OCI-LY1 (cell line): ENCODE measurements at regions not wholly inside any gene's neighbourhood (a gene's known extent, or its start where the extent isn't known, plus 50 kb on each side); places are given as distances from the start of the nearest gene placed in this dataset.

Experiments used
- H2AFZ ChIP-seq: fragments of 200-600 bp; sonication (generic), shearing (Covaris generic); 2 replicates; pipeline ENCODE4 v1.6.0; 2014; ENCODE audit warnings: antibody characterized with exemption, mild to moderate bottlenecking, low read length
- H3F3A ChIP-seq: fragments of 200-600 bp; sonication (generic), shearing (Covaris generic); 2 replicates; pipeline ENCODE4 v1.6.0; 2014; ENCODE audit warnings: mild to moderate bottlenecking, antibody characterized with exemption, low read length, moderate library complexity; ENCODE audit not compliant: insufficient read depth
- H3K27ac ChIP-seq: fragments of 200-600 bp; sonication (generic); 2 replicates; pipeline ENCODE4 v1.5.1; 2014; ENCODE audit warnings: low read length, mixed run types, mild to moderate bottlenecking, low read depth; ENCODE audit not compliant: poor library complexity, severe bottlenecking
- H3K27me3 ChIP-seq: fragments of 200-600 bp; sonication (generic); 2 replicates; pipeline ENCODE4 v1.6.0; 2014; ENCODE audit warnings: antibody characterized with exemption, mild to moderate bottlenecking, low read length, moderate library complexity; ENCODE audit not compliant: insufficient read depth
- H3K36me3 ChIP-seq: fragments of 200-600 bp; sonication (generic); 2 replicates; pipeline ENCODE4 v1.6.1; 2014; ENCODE audit warnings: mild to moderate bottlenecking, antibody characterized with exemption, low read length, moderate library complexity, mixed read lengths; ENCODE audit not compliant: insufficient read depth
- H3K4me1 ChIP-seq: fragments of 200-600 bp; sonication (generic); 2 replicates; pipeline ENCODE4 v1.5.1; 2014; ENCODE audit warnings: mild to moderate bottlenecking, low read length, moderate library complexity; ENCODE audit not compliant: insufficient read depth, severe bottlenecking
- H3K4me2 ChIP-seq: fragments of 200-600 bp; sonication (generic), shearing (Covaris generic); 2 replicates; pipeline ENCODE4 v1.6.1; 2014; ENCODE audit warnings: low read length
- H3K4me3 ChIP-seq: fragments of 200-600 bp; sonication (generic); 2 replicates; pipeline ENCODE4 v1.5.1; 2014; ENCODE audit warnings: low read length, low read depth, mild to moderate bottlenecking, mixed read lengths; ENCODE audit not compliant: poor library complexity, severe bottlenecking
- H3K79me2 ChIP-seq: fragments of 200-600 bp; shearing (Covaris generic); 2 replicates; pipeline ENCODE4 v1.6.1; 2016; ENCODE audit warnings: mixed run types, low read length, mixed read lengths; ENCODE audit not compliant: insufficient read depth
- H3K9ac ChIP-seq: fragments of 200-600 bp; sonication (generic), shearing (Covaris generic); 2 replicates; pipeline ENCODE4 v1.6.1; 2014; ENCODE audit warnings: mild to moderate bottlenecking, low read length, mixed read lengths
- H3K9me2 ChIP-seq: fragments of 200-600 bp; sonication (generic), shearing (Covaris generic); 2 replicates; pipeline ENCODE4 v1.6.1; 2014; ENCODE audit warnings: low read depth, mild to moderate bottlenecking, low read length, mixed read lengths
- H3K9me3 ChIP-seq: fragments of 200-600 bp; shearing (Covaris generic); 2 replicates; pipeline ENCODE4 v1.6.1; 2014; ENCODE audit warnings: low read length, mixed read lengths
- H4K20me1 ChIP-seq: fragments of 200-600 bp; sonication (generic), shearing (Covaris generic); 2 replicates; pipeline ENCODE4 v1.6.0; 2016; ENCODE audit warnings: mild to moderate bottlenecking, low read length; ENCODE audit not compliant: insufficient read depth
- EZH2 ChIP-seq: fragments of 200-600 bp; sonication (generic), shearing (Covaris generic); IDR thresholded peaks from 2 replicates; pipeline ENCODE4 v1.8.0; 2017; ENCODE audit warnings: borderline replicate concordance, mixed run types, mild to moderate bottlenecking, antibody characterized with exemption, low read length, moderate library complexity, mixed read lengths
- TF ChIP-seq, protein P1 (sequence below): fragments of 200-600 bp; sonication (generic), shearing (Covaris generic); IDR thresholded peaks from 2 replicates; pipeline ENCODE4 v1.5.1; 2017; ENCODE audit warnings: mild to moderate bottlenecking, antibody characterized with exemption, low read length, moderate library complexity, mixed read lengths

DNA sequence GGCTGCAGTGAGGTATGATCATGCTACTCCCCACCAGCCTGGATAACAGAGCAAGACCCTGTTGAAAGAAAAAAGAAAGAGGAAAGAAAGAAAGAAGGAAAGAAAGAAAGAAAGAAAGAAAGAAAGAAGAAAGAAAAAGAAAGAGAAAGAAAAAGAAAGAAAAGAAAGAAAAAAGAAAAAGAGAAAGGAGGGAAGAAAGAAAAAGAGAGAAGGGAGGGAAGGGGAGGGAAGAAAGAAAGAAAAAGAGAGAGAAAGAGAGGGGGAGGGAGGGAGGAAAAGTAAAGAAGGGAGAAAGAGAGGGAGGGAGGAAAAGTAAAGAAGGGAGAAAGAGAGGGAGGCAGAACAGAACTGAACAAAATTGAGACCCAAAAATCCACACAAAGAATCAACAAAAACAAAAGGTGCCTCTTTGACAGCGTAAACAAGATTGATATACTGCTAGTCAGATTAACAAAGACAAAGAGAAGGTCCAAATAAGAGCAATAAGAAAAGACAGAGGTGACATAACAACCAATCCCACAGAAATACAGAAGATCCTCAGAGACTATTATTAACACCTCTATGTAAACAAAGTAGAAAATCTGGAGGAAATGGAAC, 293.9 kb upstream of the AMIGO2 start:
- no peaks in the 10 kb centered on the region for H3K9me2 ChIP-seq
- H3F3A ChIP-seq: no peaks in the 10 kb centered on the region
- no peak overlapping the region for H3K4me3 ChIP-seq
- H3K4me2 ChIP-seq: no peak overlapping the region
- no peak overlapping the region for H3K9ac ChIP-seq
- no peaks in the 10 kb centered on the region for H3K36me3 ChIP-seq
- no peaks in the 10 kb centered on the region for H3K27me3 ChIP-seq
- no peaks in the 10 kb centered on the region; the same call in 1 of the 2 replicates for H3K9me3 ChIP-seq
- TF ChIP-seq, protein P1, sequence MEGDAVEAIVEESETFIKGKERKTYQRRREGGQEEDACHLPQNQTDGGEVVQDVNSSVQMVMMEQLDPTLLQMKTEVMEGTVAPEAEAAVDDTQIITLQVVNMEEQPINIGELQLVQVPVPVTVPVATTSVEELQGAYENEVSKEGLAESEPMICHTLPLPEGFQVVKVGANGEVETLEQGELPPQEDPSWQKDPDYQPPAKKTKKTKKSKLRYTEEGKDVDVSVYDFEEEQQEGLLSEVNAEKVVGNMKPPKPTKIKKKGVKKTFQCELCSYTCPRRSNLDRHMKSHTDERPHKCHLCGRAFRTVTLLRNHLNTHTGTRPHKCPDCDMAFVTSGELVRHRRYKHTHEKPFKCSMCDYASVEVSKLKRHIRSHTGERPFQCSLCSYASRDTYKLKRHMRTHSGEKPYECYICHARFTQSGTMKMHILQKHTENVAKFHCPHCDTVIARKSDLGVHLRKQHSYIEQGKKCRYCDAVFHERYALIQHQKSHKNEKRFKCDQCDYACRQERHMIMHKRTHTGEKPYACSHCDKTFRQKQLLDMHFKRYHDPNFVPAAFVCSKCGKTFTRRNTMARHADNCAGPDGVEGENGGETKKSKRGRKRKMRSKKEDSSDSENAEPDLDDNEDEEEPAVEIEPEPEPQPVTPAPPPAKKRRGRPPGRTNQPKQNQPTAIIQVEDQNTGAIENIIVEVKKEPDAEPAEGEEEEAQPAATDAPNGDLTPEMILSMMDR: no peak
- TF ChIP-seq EZH2: no peak
- no peaks in the 10 kb centered on the region for H4K20me1 ChIP-seq
- H2AFZ ChIP-seq: no peak overlapping the region
- H3K27ac ChIP-seq: no peak overlapping the region
- H3K4me1 ChIP-seq: peaks cover 20% of the 10 kb centered on the region
- H3K79me2 ChIP-seq: no peaks in the 10 kb centered on the region

DNA sequence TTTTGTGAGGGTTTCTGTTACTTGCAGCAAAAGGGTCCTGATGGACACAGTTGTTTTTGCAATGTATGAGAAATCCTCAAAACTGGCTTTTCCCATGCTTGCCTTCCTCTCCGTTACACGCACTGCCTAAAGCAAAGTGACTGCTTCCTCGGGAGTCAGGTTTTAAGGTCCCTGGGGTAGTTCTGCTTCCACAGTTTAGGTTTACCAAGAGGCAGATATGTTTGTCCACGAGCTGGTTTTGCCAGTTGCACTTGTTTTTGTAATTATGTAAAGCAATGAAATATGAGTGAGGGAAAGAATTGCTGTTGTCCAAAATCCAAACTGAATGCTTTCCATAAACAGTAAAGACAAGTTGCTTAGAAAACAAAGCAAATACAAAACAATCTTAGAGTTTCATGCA, 290.7 kb upstream of the AMIGO2 start:
- H3K4me1 ChIP-seq: peaks cover 17% of the 10 kb centered on the region
- no peaks in the 10 kb centered on the region for H3F3A ChIP-seq
- H3K9ac ChIP-seq: no peak overlapping the region
- peaks cover 12% of the 10 kb centered on the region for H3K9me3 ChIP-seq
- no peak overlapping the region for H3K4me2 ChIP-seq
- no peaks in the 10 kb centered on the region for H3K27me3 ChIP-seq
- no peaks in the 10 kb centered on the region for H3K36me3 ChIP-seq
- H3K4me3 ChIP-seq: no peak overlapping the region
- H4K20me1 ChIP-seq: no peaks in the 10 kb centered on the region
- H2AFZ ChIP-seq: no peak overlapping the region
- peak overlapping the region; percentile 17 for H3K27ac ChIP-seq
- H3K79me2 ChIP-seq: no peaks in the 10 kb centered on the region
- no peak for TF ChIP-seq EZH2
- TF ChIP-seq, protein P1: no peak
- no peaks in the 10 kb centered on the region for H3K9me2 ChIP-seq

DNA sequence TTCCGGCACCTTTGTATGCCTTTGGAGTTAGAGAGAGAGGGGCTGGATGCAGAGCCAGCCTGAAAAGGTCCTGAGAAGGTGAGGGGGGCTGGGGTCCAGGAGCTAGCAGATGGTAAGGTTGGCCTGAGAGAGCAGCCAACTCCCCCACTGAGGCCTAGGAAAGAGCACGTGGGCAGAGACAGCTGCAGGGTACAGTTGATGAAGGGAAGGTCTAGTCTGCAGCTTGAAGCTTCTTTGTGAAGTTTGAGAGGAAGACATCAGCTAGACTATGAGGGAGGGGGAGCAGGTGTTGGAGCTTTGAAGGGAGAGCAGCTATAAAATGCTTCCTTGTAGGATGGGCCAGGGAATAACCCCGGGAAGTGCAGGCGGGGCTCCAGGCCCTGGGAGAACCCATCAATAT, 289.3 kb upstream of the AMIGO2 start:
- Histone ChIP-seq H3K27me3 (no peaks in the 10 kb centered on the region), H3K9me3 (peaks cover 12% of the 10 kb centered on the region), H3K4me2 (no peak overlapping the region), H3K4me3 (no peak overlapping the region), H3K27ac (no peak overlapping the region), H3K9me2 (no peaks in the 10 kb centered on the region), H3K36me3 (no peaks in the 10 kb centered on the region), H2AFZ (no peak overlapping the region), H3K9ac (no peak overlapping the region), H4K20me1 (no peaks in the 10 kb centered on the region), H3K79me2 (no peaks in the 10 kb centered on the region), H3K4me1 (peaks cover 28% of the 10 kb centered on the region), H3F3A (no peaks in the 10 kb centered on the region)
- TF ChIP-seq, protein P1: no peak
- TF ChIP-seq EZH2: no peak
